Transverse colon (tissue), 4 donors: ENCODE measurements at regions not wholly inside any gene's neighbourhood (a gene's known extent, or its start where the extent isn't known, plus 50 kb on each side); places are given as distances from the start of the nearest gene placed in this dataset.

ENCODE experiments used
- DNase-seq: peaks from one replicate; pipeline ENCODE4 v3.0.0-alpha.2; 2019
- H3K27ac ChIP-seq, 4 donors: fragments of 200-600 bp; sonication (generic); 2 replicates each; pipeline ENCODE4 v1.5.1; 2016 to 2018; ENCODE audit warnings: inconsistent platforms in 4 of 4
- H3K27me3 ChIP-seq: fragments of 200-600 bp; sonication (generic); 2 replicates; pipeline ENCODE4 v1.5.1; 2017; ENCODE audit warnings: inconsistent platforms
- H3K36me3 ChIP-seq, 4 donors: fragments of 200-600 bp; sonication (generic); 2 replicates each; pipeline ENCODE4 v1.5.1; 2017 to 2019; ENCODE audit warnings: inconsistent platforms in 4 of 4
- H3K4me1 ChIP-seq, 4 donors: fragments of 200-600 bp; sonication (generic); 2 replicates each; pipeline ENCODE4 v1.5.1; 2017 to 2020; ENCODE audit warnings: inconsistent platforms in 4 of 4
- H3K4me3 ChIP-seq, 4 donors: fragments of 200-600 bp; sonication (generic); 1 replicate in 1 of 4; 2 replicates in 3 of 4; pipeline versions ENCODE4 v1.5.1 to v1.6.1; 2017 to 2019; ENCODE audit warnings: inconsistent platforms in 4 of 4
- H3K9me3 ChIP-seq, 2 donors: fragments of 200-600 bp; sonication (generic); 2 replicates each; pipeline ENCODE4 v1.5.1; 2017 to 2019; ENCODE audit warnings: inconsistent platforms in 2 of 2
- EP300 ChIP-seq: sonication (generic); formaldehyde crosslinking; IDR thresholded peaks from one replicate; pipeline ENCODE4 v1.6.1; 2017; ENCODE audit warnings: antibody characterized with exemption, low read depth
- POLR2A ChIP-seq: fragments of 450-650 bp; IDR thresholded peaks from one replicate; pipeline ENCODE4 v1.6.1; 2016; ENCODE audit warnings: antibody characterized with exemption, mild to moderate bottlenecking, moderate library complexity
- POLR2AphosphoS5 ChIP-seq, 3 donors: sonication (generic); formaldehyde crosslinking; IDR thresholded peaks; one replicate each; pipeline ENCODE4 v1.6.1; 2016; ENCODE audit warnings: antibody characterized with exemption in 3 of 3
- WGBS, 2 donors: methylation state at CpG; one replicate each; pipeline ENCODE4 v1.1.5; 2018; ENCODE audit warnings: low coverage in 1 of 2; 5-methylcytosine and 5-hydroxymethylcytosine counted together
- in situ Hi-C, 4 donors: fragments of 200-750 bp; cut with MboI; loops; one replicate each; pipeline versions ENCODE4 v1.15.0 to v1.15.1; 2017; ENCODE audit warnings: low sequenced_read_pairs in 3 of 4, low pct_ligation_motif_present in 1 of 4, low pct_unique_long_range_greater_than_20kb in 1 of 4
- intact Hi-C: fragments of 100-400 bp; cut with DNase I; formaldehyde crosslinking; loops from one replicate; pipeline ENCODE4 v1.15.1; 2023; ENCODE audit warnings: low total_unique reads
- TF ChIP-seq, protein P1 (sequence below), 5 experiments: fragments of 200-600 bp in 3 of 5; fragments of 450-650 bp in 2 of 5; sonication (generic) in 3 of 5; IDR thresholded peaks; 1 replicate in 2 of 5; 2 replicates in 3 of 5; pipeline ENCODE4 v1.5.1; 2016 to 2017; ENCODE audit warnings: antibody characterized with exemption in 5 of 5, inconsistent platforms in 3 of 5, mild to moderate bottlenecking in 2 of 5, moderate library complexity in 1 of 5

DNA sequence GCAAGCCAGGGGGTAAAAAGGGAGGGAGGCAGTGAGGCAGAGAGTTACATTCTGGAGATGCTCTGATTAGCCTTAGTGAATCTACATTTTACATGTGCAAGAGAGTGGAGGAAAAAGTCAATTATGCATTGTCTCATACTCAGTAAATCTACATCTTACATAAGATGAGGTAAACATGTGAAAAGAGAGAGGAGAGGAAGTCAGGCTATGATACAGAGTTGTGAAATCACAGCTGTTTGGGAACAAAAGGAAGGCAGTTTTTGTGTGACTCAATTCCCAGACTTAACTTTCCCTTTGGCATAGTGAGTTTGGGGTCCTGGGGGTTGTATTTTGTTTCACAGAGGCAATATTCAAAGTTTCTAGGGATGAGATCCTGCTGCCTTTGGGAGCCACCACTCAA is 67.8 kb downstream of the GP2 start:
- no peaks in the 10 kb centered on the region for H3K36me3 ChIP-seq
- no peak overlapping the region for H3K4me3 ChIP-seq
- TF ChIP-seq, protein P1, sequence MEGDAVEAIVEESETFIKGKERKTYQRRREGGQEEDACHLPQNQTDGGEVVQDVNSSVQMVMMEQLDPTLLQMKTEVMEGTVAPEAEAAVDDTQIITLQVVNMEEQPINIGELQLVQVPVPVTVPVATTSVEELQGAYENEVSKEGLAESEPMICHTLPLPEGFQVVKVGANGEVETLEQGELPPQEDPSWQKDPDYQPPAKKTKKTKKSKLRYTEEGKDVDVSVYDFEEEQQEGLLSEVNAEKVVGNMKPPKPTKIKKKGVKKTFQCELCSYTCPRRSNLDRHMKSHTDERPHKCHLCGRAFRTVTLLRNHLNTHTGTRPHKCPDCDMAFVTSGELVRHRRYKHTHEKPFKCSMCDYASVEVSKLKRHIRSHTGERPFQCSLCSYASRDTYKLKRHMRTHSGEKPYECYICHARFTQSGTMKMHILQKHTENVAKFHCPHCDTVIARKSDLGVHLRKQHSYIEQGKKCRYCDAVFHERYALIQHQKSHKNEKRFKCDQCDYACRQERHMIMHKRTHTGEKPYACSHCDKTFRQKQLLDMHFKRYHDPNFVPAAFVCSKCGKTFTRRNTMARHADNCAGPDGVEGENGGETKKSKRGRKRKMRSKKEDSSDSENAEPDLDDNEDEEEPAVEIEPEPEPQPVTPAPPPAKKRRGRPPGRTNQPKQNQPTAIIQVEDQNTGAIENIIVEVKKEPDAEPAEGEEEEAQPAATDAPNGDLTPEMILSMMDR (IDR thresholded peaks at IDR 0.05) = no peak
- TF ChIP-seq POLR2AphosphoS5 (IDR thresholded peaks at IDR 0.05) = no peak
- TF ChIP-seq POLR2A = no peak
- TF ChIP-seq EP300 = no peak
- in situ Hi-C loops = no loop called here
- no peak overlapping the region for H3K27ac ChIP-seq
- H3K27me3 ChIP-seq = no peaks in the 10 kb centered on the region
- H3K4me1 ChIP-seq = no peaks in the 10 kb centered on the region
- DNase-seq = no peak
- H3K9me3 ChIP-seq = no peaks in the 10 kb centered on the region
- intact Hi-C loops = no loop called here

DNA sequence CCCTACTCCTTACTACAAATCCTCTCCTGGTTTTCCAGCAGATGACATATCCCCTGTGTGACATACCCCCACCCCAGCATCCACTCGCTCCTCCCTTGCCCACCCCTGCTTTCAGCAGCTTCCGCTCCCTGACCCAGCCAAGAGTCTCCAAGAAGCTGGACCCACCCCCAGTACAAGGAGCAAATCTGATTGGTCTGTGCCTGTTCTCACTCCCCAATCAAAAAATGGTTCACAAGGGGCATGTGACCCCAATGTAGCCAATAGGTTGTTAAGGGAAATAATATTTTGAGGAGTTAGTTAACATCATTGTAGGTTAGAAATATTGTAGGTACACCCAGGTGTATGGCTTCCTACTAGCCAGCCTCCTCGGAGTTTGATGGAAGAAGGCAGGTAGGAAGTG is 70.1 kb downstream of the GP2 start:
- TF ChIP-seq, protein P1 (IDR thresholded peaks at IDR 0.05) = no peak
- TF ChIP-seq EP300 (no peak), POLR2A (no peak), POLR2AphosphoS5 (IDR thresholded peaks at IDR 0.05) (no peak)
- no peak for DNase-seq
- WGBS, 2 donors = 72 to 75% methylated on average over 2 to 3 of the region's 3 CpGs
- H3K36me3 ChIP-seq = no peaks in the 10 kb centered on the region
- no peaks in the 10 kb centered on the region for H3K27me3 ChIP-seq
- H3K4me1 ChIP-seq = no peaks in the 10 kb centered on the region
- H3K27ac ChIP-seq = no peak overlapping the region
- no peaks in the 10 kb centered on the region for H3K9me3 ChIP-seq
- in situ Hi-C loops (no loop called here), intact Hi-C loops (no loop called here)
- no peak overlapping the region for H3K4me3 ChIP-seq

DNA sequence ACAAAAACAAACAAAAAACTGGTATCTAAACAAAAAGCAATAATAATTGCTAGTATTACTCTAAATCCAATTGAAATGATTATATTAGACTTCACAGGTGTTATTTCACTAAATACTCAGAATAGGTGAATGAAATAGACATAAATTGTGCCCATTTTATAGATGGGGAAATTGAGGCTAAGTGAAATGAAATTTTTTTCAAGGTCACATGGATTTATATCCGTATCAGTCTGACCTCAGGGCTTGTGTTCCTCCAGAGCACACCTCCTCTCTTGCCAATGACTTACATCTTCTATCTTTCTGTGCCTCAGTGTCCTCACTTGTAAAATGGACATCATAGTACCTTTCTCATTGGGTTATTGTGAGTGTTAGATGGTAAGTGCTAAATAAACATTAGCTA is 72.3 kb downstream of the GP2 start:
- Histone ChIP-seq H3K9me3 (no peaks in the 10 kb centered on the region), H3K4me1 (no peaks in the 10 kb centered on the region), H3K36me3 (no peaks in the 10 kb centered on the region), H3K4me3 (no peak overlapping the region), H3K27ac (no peak overlapping the region), H3K27me3 (no peaks in the 10 kb centered on the region)
- 82 to 86% methylated on average over 1 of the region's 1 CpG for WGBS, 2 donors
- TF ChIP-seq POLR2A = no peak
- TF ChIP-seq POLR2AphosphoS5 (IDR thresholded peaks at IDR 0.05) = no peak
- TF ChIP-seq, protein P1 (IDR thresholded peaks at IDR 0.05) = no peak
- TF ChIP-seq EP300 = no peak
- intact Hi-C loops = no loop called here
- in situ Hi-C loops = no loop called here
- no peak for DNase-seq

DNA sequence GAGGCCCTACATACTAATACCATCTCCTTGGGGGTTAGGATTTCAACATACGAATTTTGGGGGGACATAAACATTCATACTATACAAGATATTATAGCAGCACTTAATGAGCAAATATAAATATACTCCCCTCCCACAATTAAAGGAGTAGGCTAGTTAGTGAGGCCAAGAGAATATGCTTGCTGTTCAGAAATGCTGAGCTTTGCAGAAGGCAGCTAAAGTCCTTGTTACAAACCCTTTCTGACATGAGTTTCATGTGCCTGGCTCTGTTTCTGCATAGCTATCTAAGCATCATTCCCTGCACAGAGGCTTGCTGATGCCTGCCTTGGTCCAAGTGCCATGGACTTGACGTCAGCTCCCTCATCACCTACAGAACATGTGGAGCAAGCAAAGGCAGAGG is 73.5 kb downstream of the GP2 start:
- Histone ChIP-seq H3K4me3 (no peak overlapping the region), H3K9me3 (no peaks in the 10 kb centered on the region), H3K27me3 (no peaks in the 10 kb centered on the region), H3K4me1 (no peaks in the 10 kb centered on the region), H3K36me3 (no peaks in the 10 kb centered on the region), H3K27ac (no peak overlapping the region)
- no peak for DNase-seq
- in situ Hi-C loops = no loop called here
- intact Hi-C loops = no loop called here
- 14 to 63% methylated on average over 1 to 2 of the region's 2 CpGs for WGBS, 2 donors
- TF ChIP-seq, protein P1 (IDR thresholded peaks at IDR 0.05) = no peak
- TF ChIP-seq POLR2A = no peak
- TF ChIP-seq EP300 = no peak
- TF ChIP-seq POLR2AphosphoS5 (IDR thresholded peaks at IDR 0.05) = no peak
